HepG2 (cell line): ENCODE measurements at regions not wholly inside any gene's neighbourhood (a gene's known extent, or its start where the extent isn't known, plus 50 kb on each side); places are given as distances from the start of the nearest gene placed in this dataset.

ENCODE experiments used
- CEBPG ChIP-seq: IDR thresholded peaks from 2 replicates; pipeline ENCODE4 v1.6.1; 2016
- GTF3A ChIP-seq: sonication (generic); formaldehyde crosslinking; conservative IDR thresholded peaks from 2 replicates; pipeline ENCODE4 v1.4.0; 2020; ENCODE audit warnings: mild to moderate bottlenecking, missing genetic modification reagents
- HIVEP1 ChIP-seq: sonication (generic); formaldehyde crosslinking; IDR thresholded peaks from 2 replicates; pipeline ENCODE4 v1.4.0; 2020; ENCODE audit warnings: mild to moderate bottlenecking, missing genetic modification reagents
- HNF1A ChIP-seq, 2 experiments: sonication (generic) in 1 of 2; formaldehyde crosslinking in 1 of 2; IDR thresholded peaks; 2 replicates each; pipeline versions ENCODE4 v1.4.0 to v1.6.1; 2016 to 2020; ENCODE audit warnings: borderline replicate concordance in 1 of 2, low read depth in 1 of 2, mild to moderate bottlenecking in 1 of 2, missing genetic modification reagents in 1 of 2
- HNF4A ChIP-seq: sonication (generic); formaldehyde crosslinking; IDR thresholded peaks from 2 replicates; pipeline ENCODE4 v1.4.0; 2020; ENCODE audit warnings: missing genetic modification reagents
- MATR3 ChIP-seq: sonication (generic); formaldehyde crosslinking; IDR thresholded peaks from 2 replicates; pipeline ENCODE4 v1.4.0; 2020; ENCODE audit warnings: missing genetic modification reagents
- MEF2D ChIP-seq: sonication (generic); formaldehyde crosslinking; IDR thresholded peaks from 2 replicates; pipeline ENCODE4 v1.5.1; 2020; ENCODE audit warnings: mild to moderate bottlenecking, missing genetic modification reagents
- MXD4 ChIP-seq: IDR thresholded peaks from 2 replicates; pipeline ENCODE4 v1.6.1; 2016; ENCODE audit warnings: mild to moderate bottlenecking, missing biosample characterization, missing genetic modification reagents
- NFE2L1 ChIP-seq: sonication (generic); formaldehyde crosslinking; IDR thresholded peaks from 2 replicates; pipeline ENCODE4 v1.4.0; 2020; ENCODE audit warnings: missing genetic modification reagents, mild to moderate bottlenecking, borderline replicate concordance
- RFX3 ChIP-seq: IDR thresholded peaks from 2 replicates; pipeline ENCODE4 v1.6.1; 2016; ENCODE audit warnings: missing biosample characterization, missing genetic modification reagents
- SUZ12 ChIP-seq: fragments of 150-350 bp; IDR thresholded peaks from 2 replicates; pipeline ENCODE4 v1.6.1; 2014; ENCODE audit warnings: low read depth, low read length
- ZFY ChIP-seq: sonication (generic); formaldehyde crosslinking; IDR thresholded peaks from 2 replicates; pipeline ENCODE4 v1.4.0; 2020; ENCODE audit warnings: missing genetic modification reagents
- ZKSCAN8 ChIP-seq: IDR thresholded peaks from 2 replicates; pipeline ENCODE4 v1.6.1; 2016; ENCODE audit warnings: borderline replicate concordance, missing genetic modification reagents, missing compliant biosample characterization
- ZNF12 ChIP-seq: sonication (generic); formaldehyde crosslinking; IDR thresholded peaks from 2 replicates; pipeline ENCODE4 v1.5.0; 2020; ENCODE audit warnings: missing genetic modification reagents
- ZNF598 ChIP-seq: sonication (generic); formaldehyde crosslinking; IDR thresholded peaks from 2 replicates; pipeline ENCODE4 v1.5.1; 2020; ENCODE audit warnings: mild to moderate bottlenecking, missing genetic modification reagents, borderline replicate concordance
- ZNF615 ChIP-seq: sonication (generic); formaldehyde crosslinking; IDR thresholded peaks from 2 replicates; pipeline ENCODE4 v1.5.0; 2020; ENCODE audit warnings: mild to moderate bottlenecking, missing genetic modification reagents, borderline replicate concordance
- ZNF720 ChIP-seq: sonication (generic); formaldehyde crosslinking; IDR thresholded peaks from 2 replicates; pipeline ENCODE4 v1.4.0; 2020; ENCODE audit warnings: missing genetic modification reagents
- TF ChIP-seq, protein P1 (sequence below): sonication (generic); formaldehyde crosslinking; IDR thresholded peaks from 2 replicates; pipeline ENCODE4 v1.4.0; 2020; ENCODE audit warnings: missing genetic modification reagents, borderline replicate concordance
- TF ChIP-seq, protein P2 (sequence below): sonication (generic); formaldehyde crosslinking; IDR thresholded peaks from 2 replicates; pipeline ENCODE4 v1.4.0; 2020; ENCODE audit warnings: missing genetic modification reagents, low read depth, mild to moderate bottlenecking, borderline replicate concordance
- TF ChIP-seq, protein P3 (sequence below): sonication (generic); formaldehyde crosslinking; IDR thresholded peaks from 2 replicates; pipeline ENCODE4 v1.4.0; 2020; ENCODE audit warnings: missing genetic modification reagents, borderline replicate concordance

- TF ChIP-seq, protein P1, sequence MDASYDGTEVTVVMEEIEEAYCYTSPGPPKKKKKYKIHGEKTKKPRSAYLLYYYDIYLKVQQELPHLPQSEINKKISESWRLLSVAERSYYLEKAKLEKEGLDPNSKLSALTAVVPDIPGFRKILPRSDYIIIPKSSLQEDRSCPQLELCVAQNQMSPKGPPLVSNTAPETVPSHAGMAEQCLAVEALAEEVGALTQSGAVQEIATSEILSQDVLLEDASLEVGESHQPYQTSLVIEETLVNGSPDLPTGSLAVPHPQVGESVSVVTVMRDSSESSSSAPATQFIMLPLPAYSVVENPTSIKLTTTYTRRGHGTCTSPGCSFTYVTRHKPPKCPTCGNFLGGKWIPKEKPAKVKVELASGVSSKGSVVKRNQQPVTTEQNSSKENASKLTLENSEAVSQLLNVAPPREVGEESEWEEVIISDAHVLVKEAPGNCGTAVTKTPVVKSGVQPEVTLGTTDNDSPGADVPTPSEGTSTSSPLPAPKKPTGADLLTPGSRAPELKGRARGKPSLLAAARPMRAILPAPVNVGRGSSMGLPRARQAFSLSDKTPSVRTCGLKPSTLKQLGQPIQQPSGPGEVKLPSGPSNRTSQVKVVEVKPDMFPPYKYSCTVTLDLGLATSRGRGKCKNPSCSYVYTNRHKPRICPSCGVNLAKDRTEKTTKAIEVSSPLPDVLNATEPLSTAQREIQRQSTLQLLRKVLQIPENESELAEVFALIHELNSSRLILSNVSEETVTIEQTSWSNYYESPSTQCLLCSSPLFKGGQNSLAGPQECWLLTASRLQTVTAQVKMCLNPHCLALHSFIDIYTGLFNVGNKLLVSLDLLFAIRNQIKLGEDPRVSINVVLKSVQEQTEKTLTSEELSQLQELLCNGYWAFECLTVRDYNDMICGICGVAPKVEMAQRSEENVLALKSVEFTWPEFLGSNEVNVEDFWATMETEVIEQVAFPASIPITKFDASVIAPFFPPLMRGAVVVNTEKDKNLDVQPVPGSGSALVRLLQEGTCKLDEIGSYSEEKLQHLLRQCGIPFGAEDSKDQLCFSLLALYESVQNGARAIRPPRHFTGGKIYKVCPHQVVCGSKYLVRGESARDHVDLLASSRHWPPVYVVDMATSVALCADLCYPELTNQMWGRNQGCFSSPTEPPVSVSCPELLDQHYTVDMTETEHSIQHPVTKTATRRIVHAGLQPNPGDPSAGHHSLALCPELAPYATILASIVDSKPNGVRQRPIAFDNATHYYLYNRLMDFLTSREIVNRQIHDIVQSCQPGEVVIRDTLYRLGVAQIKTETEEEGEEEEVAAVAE (CRISPR knock-in tag) = no peak
- TF ChIP-seq ZNF720 (CRISPR knock-in tag) = no peak
- peak; percentile 28; the same call in 1 of the 2 replicates for TF ChIP-seq ZFY (CRISPR knock-in tag)
- peak; percentile 95 for TF ChIP-seq HNF4A (CRISPR knock-in tag)
- TF ChIP-seq HIVEP1 (CRISPR knock-in tag) = no peak
- TF ChIP-seq MEF2D (CRISPR knock-in tag) = no peak
- no peak; the same call in 1 of the 2 replicates for TF ChIP-seq ZNF12 (CRISPR knock-in tag)
- TF ChIP-seq MATR3 (CRISPR knock-in tag) = no peak
- no peak for TF ChIP-seq MXD4
- TF ChIP-seq ZKSCAN8 (CRISPR knock-in tag) = 0 out of 2 replicates have a peak, but pooled peaks have one; percentile 51
- TF ChIP-seq HNF1A (IDR thresholded peaks at IDR 0.05; ENCODE audit: low read depth) = no peak
- no peak for TF ChIP-seq HNF1A (CRISPR knock-in tag; IDR thresholded peaks at IDR 0.05; ENCODE audit: borderline replicate concordance)
- TF ChIP-seq ZNF615 (CRISPR knock-in tag) = no peak
- TF ChIP-seq GTF3A = no peak
- no peak for TF ChIP-seq ZNF598 (CRISPR knock-in tag)
- no peak for TF ChIP-seq SUZ12
- TF ChIP-seq, protein P2, sequence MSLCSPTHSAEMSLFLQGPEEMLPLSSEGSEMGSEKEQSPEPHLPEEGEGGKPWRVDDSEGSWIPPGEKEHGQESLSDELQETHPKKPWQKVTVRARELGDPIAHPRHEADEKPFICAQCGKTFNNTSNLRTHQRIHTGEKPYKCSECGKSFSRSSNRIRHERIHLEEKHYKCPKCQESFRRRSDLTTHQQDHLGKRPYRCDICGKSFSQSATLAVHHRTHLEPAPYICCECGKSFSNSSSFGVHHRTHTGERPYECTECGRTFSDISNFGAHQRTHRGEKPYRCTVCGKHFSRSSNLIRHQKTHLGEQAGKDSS (CRISPR knock-in tag) = no peak
- peak; percentile 39 for TF ChIP-seq CEBPG (CRISPR knock-in tag)
- TF ChIP-seq RFX3 = no peak
- no peak for TF ChIP-seq NFE2L1 (CRISPR knock-in tag)
- TF ChIP-seq, protein P3, sequence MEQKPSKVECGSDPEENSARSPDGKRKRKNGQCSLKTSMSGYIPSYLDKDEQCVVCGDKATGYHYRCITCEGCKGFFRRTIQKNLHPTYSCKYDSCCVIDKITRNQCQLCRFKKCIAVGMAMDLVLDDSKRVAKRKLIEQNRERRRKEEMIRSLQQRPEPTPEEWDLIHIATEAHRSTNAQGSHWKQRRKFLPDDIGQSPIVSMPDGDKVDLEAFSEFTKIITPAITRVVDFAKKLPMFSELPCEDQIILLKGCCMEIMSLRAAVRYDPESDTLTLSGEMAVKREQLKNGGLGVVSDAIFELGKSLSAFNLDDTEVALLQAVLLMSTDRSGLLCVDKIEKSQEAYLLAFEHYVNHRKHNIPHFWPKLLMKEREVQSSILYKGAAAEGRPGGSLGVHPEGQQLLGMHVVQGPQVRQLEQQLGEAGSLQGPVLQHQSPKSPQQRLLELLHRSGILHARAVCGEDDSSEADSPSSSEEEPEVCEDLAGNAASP (CRISPR knock-in tag) = peak; percentile 56; the same call in 1 of the 2 replicates
These were observed 51.7 kb upstream of the IGFBP3 start (continued) for GRCh38 chr7:45972629-45973312.
